Mucosa of descending colon (tissue), 3 donors: ENCODE measurements at regions not wholly inside any gene's neighbourhood (a gene's known extent, or its start where the extent isn't known, plus 50 kb on each side); places are given as distances from the start of the nearest gene placed in this dataset.

Experiments
- ATAC-seq: fragments of 200-7000 bp; cut with Tn5 transposase; one replicate; pipeline ENCODE4 v1.9.1; 2020; ENCODE audit warnings: mild to moderate bottlenecking, moderate library complexity
- DNase-seq, 3 donors: peaks; one replicate each; pipeline ENCODE4 v3.0.0-alpha.2; 2020
- H3K36me3 ChIP-seq: fragments of 200-600 bp; one replicate; pipeline ENCODE4 v1.8.0; 2021; ENCODE audit warnings: low read depth, mild to moderate bottlenecking
- H3K4me1 ChIP-seq: fragments of 200-600 bp; one replicate; pipeline ENCODE4 v1.8.0; 2021; ENCODE audit warnings: low read depth, mild to moderate bottlenecking
- H3K4me3 ChIP-seq: fragments of 200-600 bp; one replicate; pipeline ENCODE4 v1.8.0; 2021; ENCODE audit warnings: mild to moderate bottlenecking
- H3K9me3 ChIP-seq: fragments of 200-600 bp; one replicate; pipeline ENCODE4 v1.8.0; 2021; ENCODE audit warnings: mild to moderate bottlenecking
- intact Hi-C, 2 donors: fragments of 100-400 bp; cut with DNase I in 1 of 2; cut with micrococcal nuclease in 1 of 2; formaldehyde crosslinking; loops; one replicate each; pipeline versions ENCODE4 v1.11.0 to v1.11.1; 2022; cut with DNase I, micrococcal nuclease
- TF ChIP-seq, protein P1 (sequence below): fragments of 200-600 bp; IDR thresholded peaks from one replicate; pipeline ENCODE4 v1.8.0; 2022; ENCODE audit warnings: antibody characterized with exemption, mild to moderate bottlenecking
- donor health status: DM: no; HTN: no; CAD: no; lungs with moderate emphysema.
- donor health status: DM: no; HTN: no; CAD: no.
- donor health status: DM: no; HTN: yes; CAD: no.

DNA sequence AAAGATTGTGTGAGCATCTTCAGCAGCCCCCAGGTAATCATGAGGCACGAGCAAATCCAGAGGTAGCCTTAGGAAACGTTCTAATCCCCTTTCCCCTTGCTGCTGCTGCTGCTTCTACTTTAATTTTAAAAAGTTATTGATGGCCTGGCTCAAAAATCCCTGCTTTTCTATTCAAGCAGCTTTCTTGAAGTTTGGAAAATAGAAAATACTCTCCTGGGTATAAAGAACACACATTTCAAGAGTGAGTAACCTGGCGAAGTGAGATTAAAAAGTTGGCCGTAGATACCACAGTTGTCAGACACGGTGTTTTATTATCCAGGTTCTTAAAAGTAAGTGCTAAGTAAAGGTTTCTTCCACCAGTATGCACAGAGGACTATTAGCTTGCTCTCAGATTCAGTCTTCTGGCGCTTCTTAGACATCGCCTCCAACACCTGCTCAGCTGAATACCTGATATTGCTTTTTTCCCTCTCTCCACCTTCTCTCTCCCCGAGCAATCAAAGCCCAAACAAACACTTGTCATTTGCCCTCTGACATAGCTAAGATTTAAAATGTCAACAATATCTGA lies 150.7 kb downstream of the EDN3 start:
- Histone ChIP-seq H3K4me3 (no peak overlapping the region), H3K36me3 (no peaks in the 10 kb centered on the region), H3K9me3 (no peaks in the 10 kb centered on the region), H3K4me1 (no peaks in the 10 kb centered on the region)
- TF ChIP-seq, protein P1, sequence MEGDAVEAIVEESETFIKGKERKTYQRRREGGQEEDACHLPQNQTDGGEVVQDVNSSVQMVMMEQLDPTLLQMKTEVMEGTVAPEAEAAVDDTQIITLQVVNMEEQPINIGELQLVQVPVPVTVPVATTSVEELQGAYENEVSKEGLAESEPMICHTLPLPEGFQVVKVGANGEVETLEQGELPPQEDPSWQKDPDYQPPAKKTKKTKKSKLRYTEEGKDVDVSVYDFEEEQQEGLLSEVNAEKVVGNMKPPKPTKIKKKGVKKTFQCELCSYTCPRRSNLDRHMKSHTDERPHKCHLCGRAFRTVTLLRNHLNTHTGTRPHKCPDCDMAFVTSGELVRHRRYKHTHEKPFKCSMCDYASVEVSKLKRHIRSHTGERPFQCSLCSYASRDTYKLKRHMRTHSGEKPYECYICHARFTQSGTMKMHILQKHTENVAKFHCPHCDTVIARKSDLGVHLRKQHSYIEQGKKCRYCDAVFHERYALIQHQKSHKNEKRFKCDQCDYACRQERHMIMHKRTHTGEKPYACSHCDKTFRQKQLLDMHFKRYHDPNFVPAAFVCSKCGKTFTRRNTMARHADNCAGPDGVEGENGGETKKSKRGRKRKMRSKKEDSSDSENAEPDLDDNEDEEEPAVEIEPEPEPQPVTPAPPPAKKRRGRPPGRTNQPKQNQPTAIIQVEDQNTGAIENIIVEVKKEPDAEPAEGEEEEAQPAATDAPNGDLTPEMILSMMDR = no peak
- DNase-seq (no peak), ATAC-seq (no peak)
- intact Hi-C loops = loop anchor here in 1 of 2 donors (10.0 kb wide), 1 partner anchor 366 kb away; no protein-coding TSS in a partner anchor

GRCh38 chr20:59451641-59452040 lies 151.2 kb downstream of the EDN3 start:
- ATAC-seq (no peak), DNase-seq (no peak)
- Histone ChIP-seq H3K4me1 (no peaks in the 10 kb centered on the region), H3K36me3 (no peaks in the 10 kb centered on the region), H3K4me3 (no peak overlapping the region), H3K9me3 (no peaks in the 10 kb centered on the region)
- TF ChIP-seq, protein P1 = no peak
- intact Hi-C loops = loop anchor here in 1 of 2 donors (10.0 kb wide), 1 partner anchor 367 kb away; no protein-coding TSS in a partner anchor

GRCh38 chr20:59452856-59453255 lies 151.5 kb upstream of the PHACTR3 start:
- no peak for DNase-seq
- TF ChIP-seq, protein P1 = no peak
- H3K36me3 ChIP-seq = no peaks in the 10 kb centered on the region
- intact Hi-C loops = loop anchor here in 1 of 2 donors (10.0 kb wide), 1 partner anchor 368 kb away; no protein-coding TSS in a partner anchor
- no peaks in the 10 kb centered on the region for H3K4me1 ChIP-seq
- no peaks in the 10 kb centered on the region for H3K9me3 ChIP-seq
- no peak for ATAC-seq
- H3K4me3 ChIP-seq = no peak overlapping the region

DNA sequence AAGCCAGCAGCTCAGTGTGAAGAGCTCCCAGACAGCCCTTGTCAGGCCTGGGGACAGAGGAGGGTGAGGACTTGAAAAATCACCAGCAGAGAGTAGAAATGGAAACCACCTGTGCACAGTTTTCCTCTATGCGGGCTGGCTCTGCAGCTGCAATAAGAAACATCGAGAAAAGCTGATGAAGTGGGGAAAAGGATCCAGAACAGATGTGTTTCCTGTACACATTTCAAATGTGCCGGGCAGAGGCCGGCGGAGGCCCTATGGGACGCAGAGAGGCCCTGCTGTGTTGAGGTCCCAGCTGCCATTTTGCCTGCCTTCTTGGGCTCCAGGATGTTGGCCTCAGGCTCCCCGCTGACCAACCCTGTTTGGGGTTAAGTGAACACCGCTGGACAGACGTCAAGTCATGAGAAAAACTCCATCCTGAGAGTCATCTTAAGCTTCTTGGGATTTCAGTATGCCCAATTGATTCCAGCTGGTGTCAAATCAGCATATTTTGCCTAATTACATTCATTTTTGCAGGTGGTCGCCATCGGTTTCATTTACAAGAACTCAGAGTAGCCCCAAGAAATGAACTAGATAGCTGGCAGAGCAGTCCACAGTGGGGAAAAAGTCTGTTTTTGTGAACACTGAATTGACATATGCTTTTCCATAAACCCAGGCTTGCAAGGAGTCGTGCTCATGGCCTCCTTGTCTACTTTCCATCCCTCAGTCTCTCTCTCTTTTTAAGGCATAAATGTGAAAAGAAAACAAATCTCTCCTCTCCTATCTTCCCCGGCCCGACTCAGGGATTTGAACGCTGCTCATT lies 150.4 kb upstream of the PHACTR3 start:
- Histone ChIP-seq H3K36me3 (no peaks in the 10 kb centered on the region), H3K4me3 (no peak overlapping the region), H3K4me1 (no peaks in the 10 kb centered on the region), H3K9me3 (no peaks in the 10 kb centered on the region)
- TF ChIP-seq, protein P1 = no peak
- no peak for ATAC-seq
- DNase-seq = no peak
- intact Hi-C loops = loop anchor here in 1 of 2 donors (10.0 kb wide), 1 partner anchor 369 kb away; no protein-coding TSS in a partner anchor

DNA sequence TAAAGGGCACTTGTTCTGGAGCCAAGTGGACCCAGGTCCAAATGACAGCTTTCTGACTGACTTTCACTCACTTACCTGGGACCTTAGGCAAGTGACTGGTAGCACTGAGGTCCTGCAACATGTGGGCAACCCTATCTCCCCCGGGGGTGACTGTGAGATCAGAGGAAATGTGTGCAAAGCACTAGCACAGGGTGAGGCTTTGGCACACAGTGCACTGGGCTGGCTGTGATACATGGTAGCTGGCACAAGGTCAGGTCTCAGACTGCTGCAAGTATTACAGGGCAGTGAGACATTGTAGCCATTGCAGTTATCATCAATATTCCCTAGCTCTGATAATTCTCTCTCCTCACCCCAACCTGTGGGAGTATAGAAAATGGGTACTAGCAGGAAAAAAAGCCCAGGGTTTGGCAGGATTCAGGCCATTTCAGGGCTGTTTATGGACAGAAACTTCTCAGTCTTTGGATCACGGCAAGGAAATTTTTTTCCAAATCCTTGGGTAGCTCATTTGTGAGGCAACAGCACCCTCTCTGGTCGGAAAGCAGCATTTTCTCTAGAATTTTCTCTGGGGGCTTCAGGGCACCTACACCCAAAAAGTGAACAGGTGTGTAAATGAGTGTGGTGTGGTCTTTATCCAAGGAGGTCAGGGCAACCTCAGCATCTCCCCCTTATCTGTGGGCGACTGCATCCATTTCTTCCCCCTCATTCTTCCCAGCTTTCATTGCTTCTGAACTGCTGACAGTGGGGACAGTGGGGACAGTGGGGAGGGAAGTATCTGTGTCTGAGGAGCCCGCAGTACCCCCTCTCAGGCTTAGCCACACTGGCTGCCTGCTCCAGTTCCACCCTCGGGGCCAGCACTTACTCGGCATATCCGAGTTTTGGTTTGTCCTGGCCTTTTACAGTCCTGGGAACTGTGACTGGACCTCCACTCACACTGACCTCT lies 148.7 kb upstream of the PHACTR3 start:
- peak in 1 of 3 donors; percentile 27 for DNase-seq
- intact Hi-C loops = loop anchor here in 1 of 2 donors (10.0 kb wide), 1 partner anchor 371 kb away; no protein-coding TSS in a partner anchor
- TF ChIP-seq, protein P1 = no peak
- H3K9me3 ChIP-seq = no peaks in the 10 kb centered on the region
- H3K4me1 ChIP-seq = no peaks in the 10 kb centered on the region
- no peaks in the 10 kb centered on the region for H3K36me3 ChIP-seq
- peak; percentile 36 for ATAC-seq
- no peak overlapping the region for H3K4me3 ChIP-seq
